Astrocyte (in vitro differentiated cells and primary cell): ENCODE measurements at regions not wholly inside any gene's neighbourhood (a gene's known extent, or its start where the extent isn't known, plus 50 kb on each side); places are given as distances from the start of the nearest gene placed in this dataset.

ENCODE experiments used
- DNase-seq: peaks from one replicate; pipeline ENCODE4 v3.0.0-alpha.2; 2010; ENCODE audit warnings: low read depth
- FAIRE-seq: peaks from 2 replicates; lab custom pipeline; 2011; peaks lifted over from hg19 to GRCh38; lab: Jason Lieb, UNC
- H2AFZ ChIP-seq: 2 replicates; pipeline ENCODE4 v1.6.0; 2012; ENCODE audit warnings: low read depth, low read length, inconsistent platforms
- H3K27ac ChIP-seq: 2 replicates; pipeline ENCODE4 v1.5.1; 2011; ENCODE audit warnings: low read depth, low read length, inconsistent platforms
- H3K27me3 ChIP-seq: 2 replicates; pipeline ENCODE4 v1.6.0; 2011; ENCODE audit warnings: low read length, inconsistent platforms; ENCODE audit not compliant: insufficient read depth
- H3K36me3 ChIP-seq: 2 replicates; pipeline ENCODE4 v1.5.1; 2011; ENCODE audit warnings: low read length, inconsistent platforms; ENCODE audit not compliant: insufficient read depth
- H3K4me1 ChIP-seq: 2 replicates; pipeline ENCODE4 v1.5.1; 2011; ENCODE audit warnings: low read length, inconsistent platforms; ENCODE audit not compliant: insufficient read depth
- H3K4me2 ChIP-seq: 2 replicates; pipeline ENCODE4 v1.6.0; 2012; ENCODE audit warnings: low read length, inconsistent platforms
- H3K4me3 ChIP-seq: 2 replicates; pipeline ENCODE4 v1.5.1; 2011; ENCODE audit warnings: low read depth, mild to moderate bottlenecking, low read length, inconsistent platforms; ENCODE audit not compliant: insufficient read depth
- H3K79me2 ChIP-seq: 2 replicates; pipeline ENCODE4 v1.6.0; 2012; ENCODE audit warnings: mild to moderate bottlenecking, low read length, inconsistent platforms; ENCODE audit not compliant: insufficient read depth
- H3K9ac ChIP-seq: 2 replicates; pipeline ENCODE4 v1.6.0; 2012; ENCODE audit warnings: mild to moderate bottlenecking, low read length, inconsistent platforms
- H3K9me3 ChIP-seq: 2 replicates; pipeline ENCODE4 v1.5.1; 2012; ENCODE audit warnings: low read depth, mild to moderate bottlenecking, low read length, inconsistent platforms; ENCODE audit not compliant: insufficient read depth
- H4K20me1 ChIP-seq: 2 replicates; pipeline ENCODE4 v1.6.0; 2012; ENCODE audit warnings: low read length, inconsistent platforms; ENCODE audit not compliant: insufficient read depth
- H3K27ac Mint-ChIP-seq: one replicate; pipeline ENCODE4 v1.8.0; 2021; ENCODE audit warnings: mild to moderate bottlenecking, mixed read lengths; ENCODE audit not compliant: unreplicated experiment
- H3K27me3 Mint-ChIP-seq: one replicate; pipeline ENCODE4 v1.8.0; 2021; ENCODE audit warnings: low read depth, mixed read lengths; ENCODE audit not compliant: unreplicated experiment
- H3K36me3 Mint-ChIP-seq: one replicate; pipeline ENCODE4 v1.8.0; 2021; ENCODE audit warnings: low read depth, mixed read lengths; ENCODE audit not compliant: unreplicated experiment
- H3K4me1 Mint-ChIP-seq: one replicate; pipeline ENCODE4 v1.8.0; 2021; ENCODE audit warnings: low read depth, mixed read lengths; ENCODE audit not compliant: unreplicated experiment
- H3K4me3 Mint-ChIP-seq: one replicate; pipeline ENCODE4 v1.8.0; 2021; ENCODE audit warnings: mild to moderate bottlenecking, moderate library complexity, mixed read lengths; ENCODE audit not compliant: unreplicated experiment
- H3K9me3 Mint-ChIP-seq: one replicate; pipeline ENCODE4 v1.8.0; 2021; ENCODE audit warnings: mild to moderate bottlenecking, mixed read lengths; ENCODE audit not compliant: unreplicated experiment
- EZH2 ChIP-seq: IDR thresholded peaks from 2 replicates; pipeline ENCODE4 v1.6.1; 2012; ENCODE audit warnings: mild to moderate bottlenecking, low read length, inconsistent platforms; ENCODE audit not compliant: insufficient read depth
- TF ChIP-seq, protein P1 (sequence below): IDR thresholded peaks from 2 replicates; pipeline ENCODE4 v1.5.1; 2011; ENCODE audit warnings: low read depth, mild to moderate bottlenecking, inconsistent platforms, low read length, moderate library complexity; ENCODE audit not compliant: insufficient read depth

GRCh38 chr12:105878964-105879363 is 259.8 kb downstream of the NUAK1 start:
- Mint-ChIP-seq H3K4me3 (no peak overlapping the region), H3K27me3 (no peaks in the 10 kb centered on the region), H3K36me3 (peaks cover 2% of the 10 kb centered on the region), H3K27ac (no peak overlapping the region), H3K4me1 (peaks cover 13% of the 10 kb centered on the region), H3K9me3 (no peaks in the 10 kb centered on the region)
- no peak overlapping the region for H3K27ac ChIP-seq
- H3K9me3 ChIP-seq: no peaks in the 10 kb centered on the region
- DNase-seq: no peak
- no peaks in the 10 kb centered on the region for H3K27me3 ChIP-seq
- no peaks in the 10 kb centered on the region for H3K4me1 ChIP-seq
- H3K4me2 ChIP-seq: no peak overlapping the region
- H3K36me3 ChIP-seq: no peaks in the 10 kb centered on the region
- no peak for TF ChIP-seq EZH2
- TF ChIP-seq, protein P1, sequence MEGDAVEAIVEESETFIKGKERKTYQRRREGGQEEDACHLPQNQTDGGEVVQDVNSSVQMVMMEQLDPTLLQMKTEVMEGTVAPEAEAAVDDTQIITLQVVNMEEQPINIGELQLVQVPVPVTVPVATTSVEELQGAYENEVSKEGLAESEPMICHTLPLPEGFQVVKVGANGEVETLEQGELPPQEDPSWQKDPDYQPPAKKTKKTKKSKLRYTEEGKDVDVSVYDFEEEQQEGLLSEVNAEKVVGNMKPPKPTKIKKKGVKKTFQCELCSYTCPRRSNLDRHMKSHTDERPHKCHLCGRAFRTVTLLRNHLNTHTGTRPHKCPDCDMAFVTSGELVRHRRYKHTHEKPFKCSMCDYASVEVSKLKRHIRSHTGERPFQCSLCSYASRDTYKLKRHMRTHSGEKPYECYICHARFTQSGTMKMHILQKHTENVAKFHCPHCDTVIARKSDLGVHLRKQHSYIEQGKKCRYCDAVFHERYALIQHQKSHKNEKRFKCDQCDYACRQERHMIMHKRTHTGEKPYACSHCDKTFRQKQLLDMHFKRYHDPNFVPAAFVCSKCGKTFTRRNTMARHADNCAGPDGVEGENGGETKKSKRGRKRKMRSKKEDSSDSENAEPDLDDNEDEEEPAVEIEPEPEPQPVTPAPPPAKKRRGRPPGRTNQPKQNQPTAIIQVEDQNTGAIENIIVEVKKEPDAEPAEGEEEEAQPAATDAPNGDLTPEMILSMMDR: no peak
- no peak overlapping the region for H3K4me3 ChIP-seq
- no peak overlapping the region for H3K9ac ChIP-seq
- no peak for FAIRE-seq
- no peak overlapping the region for H2AFZ ChIP-seq
- no peaks in the 10 kb centered on the region for H4K20me1 ChIP-seq
- H3K79me2 ChIP-seq: no peaks in the 10 kb centered on the region

DNA sequence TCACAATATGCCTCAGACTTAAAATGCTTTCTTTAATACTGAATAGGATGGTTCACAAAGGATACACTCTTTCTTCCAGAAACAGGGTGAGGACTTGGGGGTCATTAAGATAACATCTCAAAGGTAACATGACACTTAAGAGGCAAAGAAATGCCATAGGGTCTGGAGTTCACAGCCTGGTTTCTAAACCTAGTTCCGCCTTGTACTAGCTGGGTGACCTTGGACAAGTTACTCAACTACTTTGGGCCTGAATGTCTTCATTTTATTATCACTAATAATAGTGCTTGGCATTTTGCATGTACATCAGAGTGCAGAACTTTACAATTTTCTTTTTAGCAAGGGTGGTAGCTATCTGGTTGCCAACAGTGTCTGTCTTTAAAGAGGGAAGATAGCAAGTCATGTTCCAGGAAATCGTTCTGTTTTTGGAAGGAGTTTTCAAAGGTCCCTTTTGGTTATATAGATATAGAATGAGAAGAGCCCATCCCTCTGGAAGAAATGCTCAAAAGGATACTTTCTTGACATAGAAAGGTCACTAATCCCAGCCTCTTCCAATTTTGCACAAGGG is 257.8 kb downstream of the NUAK1 start:
- Mint-ChIP-seq H3K36me3 (peaks cover 2% of the 10 kb centered on the region), H3K27ac (no peak overlapping the region), H3K4me3 (no peak overlapping the region), H3K4me1 (peaks cover 6% of the 10 kb centered on the region), H3K27me3 (no peaks in the 10 kb centered on the region), H3K9me3 (no peaks in the 10 kb centered on the region)
- Histone ChIP-seq H3K9me3 (no peaks in the 10 kb centered on the region), H2AFZ (no peak overlapping the region), H3K9ac (no peak overlapping the region), H3K27ac (no peak overlapping the region), H4K20me1 (no peaks in the 10 kb centered on the region), H3K36me3 (no peaks in the 10 kb centered on the region), H3K4me3 (no peak overlapping the region), H3K4me1 (no peaks in the 10 kb centered on the region), H3K4me2 (no peak overlapping the region), H3K27me3 (no peaks in the 10 kb centered on the region), H3K79me2 (no peaks in the 10 kb centered on the region)
- no peak for DNase-seq
- TF ChIP-seq EZH2: no peak
- TF ChIP-seq, protein P1: no peak
- FAIRE-seq: no peak

DNA sequence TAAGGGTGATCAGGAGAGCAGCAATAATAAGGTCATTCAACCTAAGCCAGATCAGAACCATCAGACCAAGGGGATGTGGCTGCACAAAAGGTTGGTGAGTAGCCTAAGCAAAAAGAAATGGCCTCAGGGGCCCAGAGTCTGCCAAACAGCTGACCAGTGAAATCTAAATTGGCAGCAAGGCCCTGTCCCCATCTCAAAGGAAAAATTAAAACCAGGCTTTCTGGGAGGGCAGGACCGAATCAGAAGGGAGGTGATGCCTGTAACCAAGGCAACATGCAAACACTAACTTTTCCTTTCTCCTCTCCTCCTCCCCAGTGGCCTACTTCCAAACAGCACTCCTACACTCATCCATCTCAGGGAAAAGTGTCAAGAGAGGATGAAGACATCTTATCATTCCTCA is 256.4 kb downstream of the NUAK1 start:
- Histone ChIP-seq H3K27ac (no peak overlapping the region), H3K9me3 (no peaks in the 10 kb centered on the region), H2AFZ (no peak overlapping the region), H3K4me2 (no peak overlapping the region), H3K27me3 (no peaks in the 10 kb centered on the region), H3K9ac (no peak overlapping the region), H3K79me2 (no peaks in the 10 kb centered on the region), H3K4me3 (no peak overlapping the region), H4K20me1 (no peaks in the 10 kb centered on the region), H3K4me1 (no peaks in the 10 kb centered on the region), H3K36me3 (no peaks in the 10 kb centered on the region)
- H3K4me1 Mint-ChIP-seq: no peaks in the 10 kb centered on the region
- TF ChIP-seq, protein P1: no peak
- TF ChIP-seq EZH2: no peak
- FAIRE-seq (no peak), DNase-seq (peak; percentile 54)
- H3K27me3 Mint-ChIP-seq: no peaks in the 10 kb centered on the region
- H3K36me3 Mint-ChIP-seq: peaks cover 2% of the 10 kb centered on the region
- no peaks in the 10 kb centered on the region for H3K9me3 Mint-ChIP-seq
- H3K4me3 Mint-ChIP-seq: no peak overlapping the region
- peak overlapping the region; percentile 6 for H3K27ac Mint-ChIP-seq
